Mesenchymal stem cell (in vitro differentiated cells and primary cell): ENCODE measurements at regions not wholly inside any gene's neighbourhood (a gene's known extent, or its start where the extent isn't known, plus 50 kb on each side); places are given as distances from the start of the nearest gene placed in this dataset.

Experiments
- DNase-seq: peaks from one replicate; pipeline ENCODE4 v3.0.0-alpha.2; 2013
- H2AFZ ChIP-seq: one replicate; pipeline ENCODE4 v1.6.1; 2013; ENCODE audit warnings: low read depth, mild to moderate bottlenecking, control low read depth, inconsistent platforms, low read length, moderate library complexity
- H2AK5ac ChIP-seq: 2 replicates; pipeline ENCODE4 v1.6.1; 2013; ENCODE audit warnings: low read length, moderate library complexity, mild to moderate bottlenecking, inconsistent platforms; ENCODE audit not compliant: severe bottlenecking
- H2BK120ac ChIP-seq: one replicate; pipeline ENCODE4 v1.6.1; 2013; ENCODE audit warnings: low read depth, mild to moderate bottlenecking, inconsistent platforms, low read length, moderate library complexity
- H2BK12ac ChIP-seq, 2 experiments: one replicate each; pipeline ENCODE4 v1.6.1; 2013; ENCODE audit warnings: inconsistent platforms in 2 of 2, low read length in 2 of 2, mild to moderate bottlenecking in 2 of 2, moderate library complexity in 2 of 2, control low read depth in 1 of 2
- H2BK15ac ChIP-seq: one replicate; pipeline ENCODE4 v1.6.1; 2013; ENCODE audit warnings: mild to moderate bottlenecking, low read depth, inconsistent platforms; ENCODE audit not compliant: poor library complexity, severe bottlenecking
- H2BK5ac ChIP-seq: 2 replicates; pipeline ENCODE4 v1.6.1; 2013; ENCODE audit warnings: low read depth, mild to moderate bottlenecking, low read length, control low read depth, inconsistent platforms; ENCODE audit not compliant: poor library complexity, severe bottlenecking
- H3K14ac ChIP-seq, 2 experiments: one replicate each; pipeline ENCODE4 v1.6.1; 2013; ENCODE audit warnings: inconsistent platforms in 2 of 2, low read length in 2 of 2, control low read depth in 1 of 2, mild to moderate bottlenecking in 1 of 2, moderate library complexity in 1 of 2
- H3K18ac ChIP-seq, 2 experiments: one replicate each; pipeline ENCODE4 v1.6.1; 2013; ENCODE audit warnings: inconsistent platforms in 2 of 2, low read length in 2 of 2, control low read depth in 1 of 2, low read depth in 1 of 2, mild to moderate bottlenecking in 1 of 2
- H3K23ac ChIP-seq, 2 experiments: one replicate each; pipeline ENCODE4 v1.6.1; 2013; ENCODE audit warnings: inconsistent platforms in 2 of 2, low read length in 2 of 2, mild to moderate bottlenecking in 2 of 2, moderate library complexity in 2 of 2, control low read depth in 1 of 2
- H3K27ac ChIP-seq: 2 replicates; pipeline ENCODE4 v1.5.1; 2013; ENCODE audit warnings: mild to moderate bottlenecking, moderate library complexity, low read length, control low read depth, inconsistent platforms; ENCODE audit not compliant: poor library complexity, severe bottlenecking
- H3K27me3 ChIP-seq, 2 experiments: 2 replicates each; pipeline versions ENCODE4 v1.6.1 to v1.7.0; 2013; ENCODE audit warnings: low read length in 2 of 2, mild to moderate bottlenecking in 2 of 2, moderate library complexity in 2 of 2, control low read depth in 1 of 2, inconsistent platforms in 1 of 2; ENCODE audit not compliant: control insufficient read depth in 1 of 2, insufficient read depth in 1 of 2
- H3K36me3 ChIP-seq, 2 experiments: 2 replicates each; pipeline versions ENCODE4 v1.6.1 to v1.7.0; 2013; ENCODE audit warnings: low read length in 2 of 2, control low read depth in 1 of 2, inconsistent platforms in 1 of 2, low read depth in 1 of 2, mild to moderate bottlenecking in 1 of 2; ENCODE audit not compliant: insufficient read depth in 2 of 2, control insufficient read depth in 1 of 2
- H3K4ac ChIP-seq, 2 experiments: one replicate each; pipeline ENCODE4 v1.6.1; 2013; ENCODE audit warnings: inconsistent platforms in 2 of 2, low read length in 2 of 2, mild to moderate bottlenecking in 2 of 2, moderate library complexity in 2 of 2, control low read depth in 1 of 2, low read depth in 1 of 2
- H3K4me1 ChIP-seq: 2 replicates; pipeline ENCODE4 v1.6.1; 2013; ENCODE audit warnings: low read depth, low read length, control low read depth; ENCODE audit not compliant: control insufficient read depth, insufficient read depth
- H3K4me2 ChIP-seq: 2 replicates; pipeline ENCODE4 v1.6.1; 2013; ENCODE audit warnings: low read length, mild to moderate bottlenecking, inconsistent platforms; ENCODE audit not compliant: poor library complexity, severe bottlenecking
- H3K4me3 ChIP-seq, 2 experiments: 2 replicates each; pipeline versions ENCODE4 v1.5.1 to v1.7.0; 2013; ENCODE audit warnings: low read length in 2 of 2, mild to moderate bottlenecking in 2 of 2, control low read depth in 1 of 2, low read depth in 1 of 2; ENCODE audit not compliant: insufficient read depth in 1 of 2
- H3K79me1 ChIP-seq: replicated peaks from 2 replicates; pipeline ENCODE4 v1.6.1; 2013; ENCODE audit warnings: mild to moderate bottlenecking, control low read depth, low read length, inconsistent platforms; ENCODE audit not compliant: poor library complexity, severe bottlenecking
- H3K9ac ChIP-seq: 2 replicates; pipeline ENCODE4 v1.7.0; 2013; ENCODE audit warnings: mild to moderate bottlenecking, low read length, moderate library complexity
- H3K9me3 ChIP-seq: 2 replicates; pipeline ENCODE4 v1.7.0; 2013; ENCODE audit warnings: mild to moderate bottlenecking, low read length; ENCODE audit not compliant: control insufficient read depth
- H4K8ac ChIP-seq: one replicate; pipeline ENCODE4 v1.6.1; 2013; ENCODE audit warnings: inconsistent platforms, mild to moderate bottlenecking, low read length, moderate library complexity
- H4K91ac ChIP-seq: one replicate; pipeline ENCODE4 v1.6.1; 2013; ENCODE audit warnings: mild to moderate bottlenecking, low read length, inconsistent platforms
- WGBS: methylation state at CpG from one replicate; pipeline ENCODE4 v1.1.7; 2013; ENCODE audit warnings: mixed read lengths; 5-methylcytosine and 5-hydroxymethylcytosine counted together

GRCh38 chr10:78817361-78817760 lies 251.4 kb upstream of the ZMIZ1 start:
- Histone ChIP-seq H4K8ac (no peak overlapping the region), H3K27ac (no peak overlapping the region), H3K4me2 (no peak overlapping the region), H2AFZ (no peak overlapping the region), H2BK120ac (no peak overlapping the region), H2AK5ac (no peak overlapping the region), H3K4me3 (no peak overlapping the region), H3K27me3 (peaks cover 5 to 7% of the 10 kb centered on the region in 2 experiments), H3K9ac (no peak overlapping the region), H3K14ac (no peak overlapping the region), H3K18ac (no peak overlapping the region), H3K23ac (no peak overlapping the region), H4K91ac (no peak overlapping the region), H3K79me1 (no peaks in the 10 kb centered on the region), H3K4me1 (no peaks in the 10 kb centered on the region), H3K36me3 (no peaks in the 10 kb centered on the region), H2BK15ac (no peak overlapping the region), H3K4ac (no peak overlapping the region), H2BK5ac (no peak overlapping the region), H3K9me3 (peaks cover 2% of the 10 kb centered on the region), H2BK12ac (no peak overlapping the region)
- WGBS, result 69% methylated on average over 3 of the region's 3 CpGs
- peak; percentile 16 for DNase-seq

GRCh38 chr10:78817804-78818203 lies 251.0 kb upstream of the ZMIZ1 start:
- no peak for DNase-seq
- WGBS, result 74% methylated on average over 3 of the region's 3 CpGs
- H3K4me1 ChIP-seq, result no peaks in the 10 kb centered on the region
- no peak overlapping the region for H2AFZ ChIP-seq
- no peak overlapping the region for H3K23ac ChIP-seq
- H3K9me3 ChIP-seq, result no peaks in the 10 kb centered on the region
- no peak overlapping the region for H2BK15ac ChIP-seq
- no peak overlapping the region for H3K4ac ChIP-seq
- no peak overlapping the region for H3K4me2 ChIP-seq
- H4K91ac ChIP-seq, result no peak overlapping the region
- H3K14ac ChIP-seq, result no peak overlapping the region
- no peak overlapping the region for H4K8ac ChIP-seq
- no peak overlapping the region for H2BK5ac ChIP-seq
- no peaks in the 10 kb centered on the region for H3K79me1 ChIP-seq
- H3K36me3 ChIP-seq, result no peaks in the 10 kb centered on the region
- H2BK12ac ChIP-seq, result no peak overlapping the region
- no peak overlapping the region for H3K9ac ChIP-seq
- H2BK120ac ChIP-seq, result no peak overlapping the region
- no peak overlapping the region for H2AK5ac ChIP-seq
- H3K27me3 ChIP-seq, result peaks cover 4 to 5% of the 10 kb centered on the region in 2 experiments
- H3K18ac ChIP-seq, result no peak overlapping the region
- no peak overlapping the region for H3K4me3 ChIP-seq
- H3K27ac ChIP-seq, result no peak overlapping the region

- Histone ChIP-seq H4K8ac (no peak overlapping the region), H3K79me1 (no peaks in the 10 kb centered on the region), H3K4me3 (no peak overlapping the region), H2BK12ac (no peak overlapping the region), H3K23ac (no peak overlapping the region), H2BK15ac (no peak overlapping the region), H3K27ac (no peak overlapping the region), H3K14ac (no peak overlapping the region), H2AK5ac (no peak overlapping the region), H4K91ac (no peak overlapping the region), H3K4ac (no peak overlapping the region), H3K9ac (no peak overlapping the region), H2BK5ac (no peak overlapping the region), H2BK120ac (no peak overlapping the region), H3K18ac (no peak overlapping the region), H3K4me1 (no peaks in the 10 kb centered on the region), H3K27me3 (peaks cover 3% of the 10 kb centered on the region in 2 experiments), H2AFZ (no peak overlapping the region), H3K36me3 (no peaks in the 10 kb centered on the region), H3K4me2 (no peak overlapping the region), H3K9me3 (no peaks in the 10 kb centered on the region)
- 88% methylated on average over 6 of the region's 7 CpGs for WGBS
- DNase-seq, result no peak
Measured at GRCh38 chr10:78819361-78820006, 249.3 kb upstream of the ZMIZ1 start.

- no peaks in the 10 kb centered on the region for H3K9me3 ChIP-seq
- H3K27me3 ChIP-seq, result peaks cover 4 to 5% of the 10 kb centered on the region in 2 experiments
- H3K4ac ChIP-seq, result no peak overlapping the region
- no peaks in the 10 kb centered on the region for H3K79me1 ChIP-seq
- H3K9ac ChIP-seq, result no peak overlapping the region
- H3K23ac ChIP-seq, result no peak overlapping the region
- no peak overlapping the region for H2AFZ ChIP-seq
- H3K18ac ChIP-seq, result no peak overlapping the region
- H2BK120ac ChIP-seq, result no peak overlapping the region
- H4K91ac ChIP-seq, result no peak overlapping the region
- no peak overlapping the region for H3K14ac ChIP-seq
- no peak overlapping the region for H2BK5ac ChIP-seq
- H3K4me3 ChIP-seq, result no peak overlapping the region
- H2AK5ac ChIP-seq, result no peak overlapping the region
- H3K36me3 ChIP-seq, result no peaks in the 10 kb centered on the region
- H4K8ac ChIP-seq, result no peak overlapping the region
- H3K4me1 ChIP-seq, result no peaks in the 10 kb centered on the region
- H3K4me2 ChIP-seq, result no peak overlapping the region
- H2BK12ac ChIP-seq, result no peak overlapping the region
- no peak overlapping the region for H2BK15ac ChIP-seq
- no peak overlapping the region for H3K27ac ChIP-seq
- 77% methylated on average over 2 of the region's 2 CpGs for WGBS
- DNase-seq, result no peak
Measured at GRCh38 chr10:78820007-78820362, 248.8 kb upstream of the ZMIZ1 start.
